Coronary artery (tissue), 2 donors: ENCODE measurements at regions not wholly inside any gene's neighbourhood (a gene's known extent, or its start where the extent isn't known, plus 50 kb on each side); places are given as distances from the start of the nearest gene placed in this dataset.

ENCODE experiments used
- DNase-seq: peaks from one replicate; pipeline ENCODE4 v3.0.0-alpha.2; 2017; ENCODE audit warnings: low spot score
- H3K27ac ChIP-seq, 2 donors: fragments of 200-600 bp; sonication (generic); one replicate each; pipeline ENCODE4 v1.5.1; 2016 to 2019
- H3K4me3 ChIP-seq: fragments of 200-600 bp; sonication (generic); 2 replicates; pipeline ENCODE4 v1.5.1; 2016; ENCODE audit warnings: mild to moderate bottlenecking, moderate library complexity
- CTCF ChIP-seq: fragments of 200-600 bp; sonication (generic); IDR thresholded peaks from one replicate; pipeline ENCODE4 v1.5.1; 2019; ENCODE audit warnings: antibody characterized with exemption

- DNase-seq = no peak
- H3K4me3 ChIP-seq = no peak overlapping the region
- no peak overlapping the region for H3K27ac ChIP-seq
- TF ChIP-seq CTCF = no peak
These were observed 76.2 kb upstream of the SCOC start for GRCh38 chr4:140297221-140297570.

DNA sequence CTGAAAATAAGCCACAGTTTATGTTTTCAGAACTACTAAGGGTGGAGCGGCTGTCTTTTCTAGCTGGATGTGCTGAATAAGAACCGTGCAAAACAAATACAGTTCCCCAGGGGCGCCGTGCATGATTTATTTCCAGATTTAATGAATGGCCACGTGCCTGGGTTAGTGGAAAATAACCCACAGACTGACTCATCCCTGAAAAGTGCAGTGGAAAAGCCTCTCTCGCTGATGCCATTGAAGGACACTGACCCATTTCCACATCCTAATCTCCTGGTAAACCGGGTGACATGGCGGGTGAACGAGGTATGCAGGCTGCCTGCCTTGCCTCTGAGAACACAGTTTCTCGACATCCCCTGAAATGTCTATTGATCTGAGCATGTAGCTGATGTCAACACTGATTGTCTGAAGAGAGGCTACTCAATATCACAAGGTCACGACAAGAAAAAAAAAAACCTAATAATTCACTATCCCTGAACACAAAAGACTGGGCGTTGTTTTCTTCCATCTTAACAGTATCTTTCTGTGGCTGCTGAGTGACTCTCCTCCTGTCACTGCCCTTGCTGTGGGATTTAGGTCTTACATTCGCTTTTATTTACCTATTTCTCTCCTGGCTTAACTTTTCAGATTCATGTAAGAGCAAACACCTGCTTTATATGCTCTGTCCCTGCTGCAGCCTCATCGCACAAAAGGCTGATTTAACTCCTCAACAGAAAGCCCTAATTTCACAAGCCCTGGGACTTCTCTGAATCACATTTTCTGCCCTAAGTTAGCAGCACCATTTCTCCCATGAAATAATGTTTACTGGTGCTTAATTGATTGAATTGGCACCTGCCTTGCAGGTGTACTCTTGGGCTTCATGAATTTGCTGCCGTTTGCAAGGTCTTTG lies 76.9 kb upstream of the SCOC start:
- TF ChIP-seq CTCF = no peak
- Histone ChIP-seq H3K4me3 (peak overlapping the region; percentile 54), H3K27ac (peak overlapping the region in 1 of 2 donors; percentile 46)
- DNase-seq = peak; percentile 82

DNA sequence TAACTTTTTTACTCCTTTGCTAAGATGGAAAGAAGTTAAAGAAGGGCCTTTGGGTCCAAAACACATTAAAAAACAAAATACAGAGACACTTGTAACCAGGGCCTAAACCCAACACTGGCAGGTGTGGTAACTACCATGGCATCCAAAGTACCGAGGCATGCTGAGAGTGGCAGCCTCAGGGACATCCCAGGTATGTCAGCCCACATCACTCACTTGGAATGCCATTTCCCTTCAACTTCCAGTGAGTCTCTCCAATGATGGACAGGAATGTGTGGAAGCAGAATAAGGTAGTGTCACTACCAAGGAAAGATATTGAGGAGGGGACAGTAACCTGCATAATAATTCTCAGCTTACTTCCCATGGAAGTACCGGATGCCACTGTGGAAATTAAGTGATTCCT lies 79.5 kb upstream of the SCOC start:
- Histone ChIP-seq H3K27ac (no peak overlapping the region), H3K4me3 (no peak overlapping the region)
- no peak for DNase-seq
- TF ChIP-seq CTCF = no peak

GRCh38 chr4:140291259-140291658 lies 82.2 kb upstream of the SCOC start:
- H3K27ac ChIP-seq = no peak overlapping the region
- TF ChIP-seq CTCF = no peak

GRCh38 chr4:140289486-140289885 lies 84.0 kb upstream of the SCOC start:
- H3K4me3 ChIP-seq = no peak overlapping the region
- no peak for TF ChIP-seq CTCF
- DNase-seq = no peak
- H3K27ac ChIP-seq = no peak overlapping the region

More at GRCh38 chr4:140291259-140291658, 82.2 kb upstream of the SCOC start:
- no peak for DNase-seq
- no peak overlapping the region for H3K4me3 ChIP-seq

DNA sequence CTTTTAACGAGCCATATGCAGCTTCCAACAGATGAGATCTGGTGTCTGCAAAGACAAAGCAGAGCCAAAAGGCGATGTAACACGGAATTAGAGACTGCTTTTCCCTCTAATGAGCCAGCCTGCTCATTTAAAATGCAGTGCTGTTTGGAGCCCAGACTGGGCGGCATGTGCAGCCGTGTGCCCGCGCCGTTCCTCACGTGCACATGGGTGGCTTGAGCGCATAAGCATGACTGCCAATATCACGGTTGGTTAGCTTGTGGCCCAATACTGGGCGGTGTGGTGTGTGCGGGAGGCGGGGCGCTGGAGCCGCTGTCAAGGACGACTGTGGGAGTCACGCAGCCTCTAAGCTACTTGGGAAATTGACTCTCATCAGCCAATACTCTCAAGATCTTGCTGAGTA lies 87.0 kb upstream of the SCOC start:
- H3K27ac ChIP-seq = no peak overlapping the region
- DNase-seq = no peak
- no peak for TF ChIP-seq CTCF
- no peak overlapping the region for H3K4me3 ChIP-seq

- Histone ChIP-seq H3K27ac (no peak overlapping the region), H3K4me3 (no peak overlapping the region)
- no peak for DNase-seq
- no peak for TF ChIP-seq CTCF
These were observed 89.0 kb upstream of the SCOC start for GRCh38 chr4:140284456-140284855.
